ENCODE measurements at regions not wholly inside any gene's neighbourhood (a gene's known extent, or its start where the extent isn't known, plus 50 kb on each side); places are given as distances from the start of the nearest gene placed in this dataset.

GRCh38 chr2:67671464-67672450 lies 274.6 kb downstream of the ETAA1 start:
- H3K4me1 ChIP-seq (ENCODE audit: insufficient read depth, low read length, poor library complexity, severe bottlenecking) = no peaks in the 10 kb centered on the region
- no peaks in the 10 kb centered on the region for H3K9me3 ChIP-seq (ENCODE audit: low read depth, low read length, poor library complexity, severe bottlenecking)
- DNase-seq (ENCODE audit: low spot score) = no peak
- no peaks in the 10 kb centered on the region for H3K36me3 ChIP-seq (ENCODE audit: insufficient read depth, low read length, poor library complexity, severe bottlenecking)
- ChIA-PET CTCF (no interaction called here), POLR2A (ENCODE audit: low non-redundant PET) (no interaction called here)
- H3K27ac ChIP-seq (ENCODE audit: low read depth, low read length, poor library complexity, severe bottlenecking) = no peak overlapping the region
- no TSS peak for BruUV-seq (replicated peaks)
- H3K27me3 ChIP-seq (replicated peaks; ENCODE audit: insufficient read depth, low read depth, low read length, poor library complexity) = no peaks in the 10 kb centered on the region
- TF ChIP-seq EZH2 (IDR thresholded peaks at IDR 0.05; ENCODE audit: borderline replicate concordance, low read depth, low read length, poor library complexity, severe bottlenecking) (no peak), CTCF (conservative IDR thresholded peaks at IDR 0.05; ENCODE audit: low read depth, low read length) (no peak)
- H3K4me3 ChIP-seq (ENCODE audit: low read depth, low read length, poor library complexity, severe bottlenecking) = no peak overlapping the region
- intact Hi-C loops (cut with micrococcal nuclease; ENCODE audit: unreplicated experiment) = no loop called here

GRCh38 chr2:67674668-67675067 lies 277.5 kb downstream of the ETAA1 start:
- no TSS peak for BruUV-seq (replicated peaks)
- no peak for TF ChIP-seq EZH2 (IDR thresholded peaks at IDR 0.05; ENCODE audit: borderline replicate concordance, low read depth, low read length, poor library complexity, severe bottlenecking)
- no peak for TF ChIP-seq CTCF (conservative IDR thresholded peaks at IDR 0.05; ENCODE audit: low read depth, low read length)
- Histone ChIP-seq H3K9me3 (ENCODE audit: low read depth, low read length, poor library complexity, severe bottlenecking) (no peaks in the 10 kb centered on the region), H3K4me1 (ENCODE audit: insufficient read depth, low read length, poor library complexity, severe bottlenecking) (no peaks in the 10 kb centered on the region), H3K27me3 (replicated peaks; ENCODE audit: insufficient read depth, low read depth, low read length, poor library complexity) (no peaks in the 10 kb centered on the region), H3K36me3 (ENCODE audit: insufficient read depth, low read length, poor library complexity, severe bottlenecking) (no peaks in the 10 kb centered on the region), H3K4me3 (ENCODE audit: low read depth, low read length, poor library complexity, severe bottlenecking) (no peak overlapping the region), H3K27ac (ENCODE audit: low read depth, low read length, poor library complexity, severe bottlenecking) (no peak overlapping the region)
- no peak for DNase-seq (ENCODE audit: low spot score)
- intact Hi-C loops (cut with micrococcal nuclease; ENCODE audit: unreplicated experiment) = no loop called here
- POLR2A ChIA-PET (ENCODE audit: low non-redundant PET) = no interaction called here
- CTCF ChIA-PET = no interaction called here

- H3K4me1 ChIP-seq (ENCODE audit: insufficient read depth, low read length, poor library complexity, severe bottlenecking) = no peaks in the 10 kb centered on the region
- no peaks in the 10 kb centered on the region for H3K36me3 ChIP-seq (ENCODE audit: insufficient read depth, low read length, poor library complexity, severe bottlenecking)
- H3K4me3 ChIP-seq (ENCODE audit: low read depth, low read length, poor library complexity, severe bottlenecking) = no peak overlapping the region
- no peak overlapping the region for H3K27ac ChIP-seq (ENCODE audit: low read depth, low read length, poor library complexity, severe bottlenecking)
- no peaks in the 10 kb centered on the region for H3K27me3 ChIP-seq (replicated peaks; ENCODE audit: insufficient read depth, low read depth, low read length, poor library complexity)
- no TSS peak for BruUV-seq (replicated peaks)
- H3K9me3 ChIP-seq (ENCODE audit: low read depth, low read length, poor library complexity, severe bottlenecking) = no peaks in the 10 kb centered on the region
- ChIA-PET POLR2A (ENCODE audit: low non-redundant PET) (no interaction called here), CTCF (no interaction called here)
- no peak for TF ChIP-seq EZH2 (IDR thresholded peaks at IDR 0.05; ENCODE audit: borderline replicate concordance, low read depth, low read length, poor library complexity, severe bottlenecking)
- TF ChIP-seq CTCF (conservative IDR thresholded peaks at IDR 0.05; ENCODE audit: low read depth, low read length) = no peak
- intact Hi-C loops (cut with micrococcal nuclease; ENCODE audit: unreplicated experiment) = no loop called here
- DNase-seq (ENCODE audit: low spot score) = no peak
Measured at GRCh38 chr2:67684991-67685390, 287.9 kb downstream of the ETAA1 start.
